Lower lobe of right lung (tissue), 2 donors: ENCODE measurements at regions not wholly inside any gene's neighbourhood (a gene's known extent, or its start where the extent isn't known, plus 50 kb on each side); places are given as distances from the start of the nearest gene placed in this dataset.

Source experiments
- ATAC-seq, 2 donors: fragments of 200-7000 bp; cut with Tn5 transposase; one replicate each; pipeline ENCODE4 v1.9.1; 2020 to 2022; ENCODE audit warnings: mild to moderate bottlenecking in 2 of 2, moderate library complexity in 2 of 2
- DNase-seq: peaks from one replicate; pipeline ENCODE4 v3.0.0-alpha.2; 2020
- H3K27ac ChIP-seq: fragments of 200-600 bp; one replicate; pipeline ENCODE4 v1.8.0; 2022
- H3K27me3 ChIP-seq: fragments of 200-600 bp; one replicate; pipeline ENCODE4 v1.8.0; 2022; ENCODE audit warnings: low read depth
- H3K36me3 ChIP-seq: fragments of 200-600 bp; one replicate; pipeline ENCODE4 v1.8.0; 2022; ENCODE audit warnings: mild to moderate bottlenecking
- H3K4me1 ChIP-seq: fragments of 200-600 bp; one replicate; pipeline ENCODE4 v1.8.0; 2022
- H3K4me3 ChIP-seq: fragments of 200-600 bp; one replicate; pipeline ENCODE4 v1.8.0; 2022; ENCODE audit warnings: mild to moderate bottlenecking
- H3K9me3 ChIP-seq: fragments of 200-600 bp; one replicate; pipeline ENCODE4 v1.8.0; 2022
- intact Hi-C: fragments of 100-400 bp; cut with DNase I; formaldehyde crosslinking; loops from one replicate; pipeline ENCODE4 v1.11.0; 2022
- TF ChIP-seq, protein P1 (sequence below): fragments of 200-600 bp; IDR thresholded peaks from one replicate; pipeline ENCODE4 v1.8.0; 2022; ENCODE audit warnings: antibody characterized with exemption, mild to moderate bottlenecking
- donor health status: DM: no; HTN: yes; CAD: no; lungs with severe emphysema.

GRCh38 chr2:190785334-190785733 lies 95.3 kb upstream of the GLS start:
- no peak for DNase-seq
- TF ChIP-seq, protein P1, sequence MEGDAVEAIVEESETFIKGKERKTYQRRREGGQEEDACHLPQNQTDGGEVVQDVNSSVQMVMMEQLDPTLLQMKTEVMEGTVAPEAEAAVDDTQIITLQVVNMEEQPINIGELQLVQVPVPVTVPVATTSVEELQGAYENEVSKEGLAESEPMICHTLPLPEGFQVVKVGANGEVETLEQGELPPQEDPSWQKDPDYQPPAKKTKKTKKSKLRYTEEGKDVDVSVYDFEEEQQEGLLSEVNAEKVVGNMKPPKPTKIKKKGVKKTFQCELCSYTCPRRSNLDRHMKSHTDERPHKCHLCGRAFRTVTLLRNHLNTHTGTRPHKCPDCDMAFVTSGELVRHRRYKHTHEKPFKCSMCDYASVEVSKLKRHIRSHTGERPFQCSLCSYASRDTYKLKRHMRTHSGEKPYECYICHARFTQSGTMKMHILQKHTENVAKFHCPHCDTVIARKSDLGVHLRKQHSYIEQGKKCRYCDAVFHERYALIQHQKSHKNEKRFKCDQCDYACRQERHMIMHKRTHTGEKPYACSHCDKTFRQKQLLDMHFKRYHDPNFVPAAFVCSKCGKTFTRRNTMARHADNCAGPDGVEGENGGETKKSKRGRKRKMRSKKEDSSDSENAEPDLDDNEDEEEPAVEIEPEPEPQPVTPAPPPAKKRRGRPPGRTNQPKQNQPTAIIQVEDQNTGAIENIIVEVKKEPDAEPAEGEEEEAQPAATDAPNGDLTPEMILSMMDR = no peak
- intact Hi-C loops = no loop called here
- Histone ChIP-seq H3K27ac (no peak overlapping the region), H3K36me3 (no peaks in the 10 kb centered on the region), H3K9me3 (peaks cover 4% of the 10 kb centered on the region), H3K4me3 (no peak overlapping the region), H3K4me1 (peaks cover 21% of the 10 kb centered on the region), H3K27me3 (no peaks in the 10 kb centered on the region)
- ATAC-seq = no peak

DNA sequence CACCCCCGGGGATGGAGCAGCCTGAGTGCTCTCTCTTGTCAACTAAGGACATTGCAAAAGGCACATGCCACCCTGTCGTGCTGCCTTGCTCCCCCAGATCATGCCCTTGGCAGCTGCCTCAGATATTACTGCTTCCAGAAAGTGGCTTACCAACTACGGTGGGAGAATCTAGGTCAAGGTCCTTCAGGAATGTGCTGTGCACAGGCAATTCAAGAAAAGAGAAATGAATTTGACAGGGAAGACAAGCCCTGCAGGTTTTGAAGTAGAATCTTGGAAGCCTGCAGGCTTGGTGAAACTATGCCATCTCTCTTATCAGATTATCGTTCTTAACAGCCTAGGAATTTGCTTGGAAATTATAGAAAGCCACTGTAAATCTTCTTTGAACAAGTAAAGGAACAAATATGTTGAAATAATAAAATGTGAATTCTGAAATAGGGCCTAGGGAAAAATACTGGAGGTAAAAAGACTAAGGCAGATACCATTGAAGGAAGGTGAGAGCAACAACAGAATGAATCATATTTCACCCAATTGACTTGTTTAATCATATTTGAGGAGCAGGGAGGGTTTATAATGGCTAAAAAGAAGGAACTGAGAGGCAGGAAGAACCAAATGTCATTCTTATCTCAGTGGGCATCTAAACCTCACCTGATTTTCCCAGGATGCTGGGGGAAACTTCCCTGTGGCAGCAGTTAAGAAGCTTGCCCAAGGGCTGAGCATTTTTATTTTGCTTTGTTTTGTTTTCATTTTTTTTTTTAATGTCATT lies 94.0 kb upstream of the GLS start:
- peak; percentile 61 for DNase-seq
- TF ChIP-seq, protein P1 = no peak
- intact Hi-C loops = no loop called here
- Histone ChIP-seq H3K27ac (peak overlapping the region; percentile 37), H3K4me3 (no peak overlapping the region), H3K36me3 (no peaks in the 10 kb centered on the region), H3K9me3 (peaks cover 4% of the 10 kb centered on the region), H3K4me1 (peaks cover 28% of the 10 kb centered on the region), H3K27me3 (no peaks in the 10 kb centered on the region)
- peak; percentile 89 for ATAC-seq

DNA sequence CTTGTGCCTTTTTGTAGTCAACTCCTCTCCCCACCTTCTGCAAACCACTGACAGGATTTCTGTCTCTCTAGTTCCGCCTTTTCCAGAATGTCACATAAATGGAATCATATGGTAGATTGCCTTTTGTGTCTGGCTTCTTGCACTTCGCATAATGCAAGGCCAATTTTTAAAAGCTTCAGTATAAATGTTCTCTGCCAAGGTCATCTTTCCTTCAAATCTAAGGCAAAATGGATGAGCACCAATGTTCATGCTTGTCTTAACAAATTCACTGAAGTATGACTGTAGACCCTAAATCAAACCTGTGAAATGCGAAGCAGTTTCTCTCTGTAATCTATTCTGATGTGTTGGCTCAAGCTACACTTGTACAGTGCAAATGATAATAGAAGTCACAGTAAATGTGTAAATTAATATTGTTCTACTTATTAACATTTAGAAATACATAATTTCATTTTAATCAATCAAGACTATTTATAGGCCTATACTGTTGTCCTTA lies 92.8 kb upstream of the GLS start:
- intact Hi-C loops = no loop called here
- peaks cover 38% of the 10 kb centered on the region for H3K4me1 ChIP-seq
- TF ChIP-seq, protein P1 = no peak
- peaks cover 4% of the 10 kb centered on the region for H3K9me3 ChIP-seq
- no peaks in the 10 kb centered on the region for H3K36me3 ChIP-seq
- no peak for DNase-seq
- ATAC-seq = no peak
- no peaks in the 10 kb centered on the region for H3K27me3 ChIP-seq
- no peak overlapping the region for H3K4me3 ChIP-seq
- no peak overlapping the region for H3K27ac ChIP-seq

- Histone ChIP-seq H3K36me3 (no peaks in the 10 kb centered on the region), H3K27ac (no peak overlapping the region), H3K4me3 (no peak overlapping the region), H3K27me3 (no peaks in the 10 kb centered on the region), H3K4me1 (peaks cover 38% of the 10 kb centered on the region), H3K9me3 (no peaks in the 10 kb centered on the region)
- ATAC-seq (no peak), DNase-seq (no peak)
- TF ChIP-seq, protein P1 = no peak
- intact Hi-C loops = no loop called here
Measured at GRCh38 chr2:190789074-190790004, 91.3 kb upstream of the GLS start.

DNA sequence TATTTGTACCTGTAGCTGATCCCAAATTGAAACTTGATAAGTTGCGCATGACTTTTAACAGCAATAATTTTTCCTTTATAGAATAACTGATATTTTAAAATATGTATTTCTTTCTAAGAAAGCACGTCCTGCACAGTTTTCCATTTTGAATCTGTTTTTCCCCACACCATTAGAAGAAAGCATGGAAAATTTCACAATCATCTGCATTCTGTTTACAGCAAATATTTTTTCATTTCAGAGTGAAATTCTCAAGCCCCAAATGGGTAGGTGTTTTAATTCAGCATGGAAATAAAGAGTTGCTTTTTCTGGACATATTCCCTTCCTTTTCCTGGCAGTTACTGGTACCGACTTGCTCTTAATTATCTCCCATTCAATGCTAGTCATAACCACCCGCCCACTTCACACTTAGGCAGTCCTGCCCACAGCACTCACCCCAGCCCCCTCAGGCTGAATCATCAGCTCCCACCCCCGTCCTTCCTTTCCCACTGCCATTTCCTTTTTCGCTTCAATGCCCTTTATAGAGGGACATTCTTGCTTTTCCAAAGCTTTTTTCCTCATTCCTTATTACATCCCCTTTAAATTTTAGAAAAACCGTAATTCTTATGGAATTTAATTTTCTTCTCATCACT lies 89.2 kb upstream of the GLS start:
- Histone ChIP-seq H3K4me1 (peaks cover 30% of the 10 kb centered on the region), H3K27me3 (no peaks in the 10 kb centered on the region), H3K4me3 (no peak overlapping the region), H3K27ac (no peak overlapping the region), H3K36me3 (no peaks in the 10 kb centered on the region), H3K9me3 (no peaks in the 10 kb centered on the region)
- DNase-seq (no peak), ATAC-seq (peak; percentile 70 to 83)
- intact Hi-C loops = no loop called here
- TF ChIP-seq, protein P1 = no peak
